ENCODE measurements at regions not wholly inside any gene's neighbourhood (a gene's known extent, or its start where the extent isn't known, plus 50 kb on each side); places are given as distances from the start of the nearest gene placed in this dataset.

- no peak for TF ChIP-seq CTCF (IDR thresholded peaks at IDR 0.05; ENCODE audit: low read depth, low read length)
Observed at GRCh38 chr12:74915718-74916117, 293.9 kb downstream of the KCNC2 start.

GRCh38 chr12:74917743-74918142, 291.9 kb downstream of the KCNC2 start:
- no peak for TF ChIP-seq CTCF (IDR thresholded peaks at IDR 0.05; ENCODE audit: low read depth, low read length)
- no peak overlapping the region for H3K4me3 ChIP-seq (ENCODE audit: low read depth, low read length)

More at GRCh38 chr12:74915718-74916117, 293.9 kb downstream of the KCNC2 start:
- no peak overlapping the region for H3K4me3 ChIP-seq (ENCODE audit: low read depth, low read length)

GRCh38 chr12:74918291-74918690, 291.3 kb downstream of the KCNC2 start:
- H3K4me3 ChIP-seq (ENCODE audit: low read depth, low read length), result no peak overlapping the region
- TF ChIP-seq CTCF (IDR thresholded peaks at IDR 0.05; ENCODE audit: low read depth, low read length), result no peak

- TF ChIP-seq CTCF (IDR thresholded peaks at IDR 0.05; ENCODE audit: low read depth, low read length), result no peak
- no peak overlapping the region for H3K4me3 ChIP-seq (ENCODE audit: low read depth, low read length)
Observed at GRCh38 chr12:74922117-74922516, 287.5 kb downstream of the KCNC2 start.

- H3K4me3 ChIP-seq (ENCODE audit: low read depth, low read length), result no peak overlapping the region
- TF ChIP-seq CTCF (IDR thresholded peaks at IDR 0.05; ENCODE audit: low read depth, low read length), result no peak
Observed at GRCh38 chr12:74922642-74923041, 287.0 kb downstream of the KCNC2 start.

GRCh38 chr12:74941670-74942069, 268.0 kb downstream of the KCNC2 start:
- TF ChIP-seq CTCF (IDR thresholded peaks at IDR 0.05; ENCODE audit: low read depth, low read length), result no peak
- H3K4me3 ChIP-seq (ENCODE audit: low read depth, low read length), result no peak overlapping the region

- TF ChIP-seq CTCF (IDR thresholded peaks at IDR 0.05; ENCODE audit: low read depth, low read length), result no peak
- no peak overlapping the region for H3K4me3 ChIP-seq (ENCODE audit: low read depth, low read length)
Observed at GRCh38 chr12:74945771-74946198, 263.9 kb downstream of the KCNC2 start.

Measured in WI38 (cell line).